Stimulated activated effector memory CD8-positive, alpha-beta T cell treated with anti-CD3 and anti-CD28 coated beads, Interleukin-12 subunit alpha, Interleukin-12 subunit beta, amount 100 ng/mL, for 72 hours (primary cell): ENCODE measurements at regions not wholly inside any gene's neighbourhood (a gene's known extent, or its start where the extent isn't known, plus 50 kb on each side); places are given as distances from the start of the nearest gene placed in this dataset.
"Not testable (repeated sequence)": the region's sequence is repeated elsewhere in the genome, so short reads cannot be mapped to it uniquely, and the experiment has no call there.

Source experiments
- ATAC-seq: fragments of 150-1000 bp; cut with Tn5 transposase; 2 replicates; pipeline ENCODE4 v1.10.0; 2021
- DNase-seq, 2 donors: peaks; one replicate each; pipeline ENCODE4 v3.0.0; 2021 to 2022; ENCODE audit warnings: low spot score in 2 of 2
- H3K27ac Mint-ChIP-seq: one replicate; pipeline ENCODE4 v1.8.0; 2022; ENCODE audit warnings: mild to moderate bottlenecking, mixed read lengths
- H3K36me3 Mint-ChIP-seq: one replicate; pipeline ENCODE4 v1.8.0; 2022; ENCODE audit warnings: mild to moderate bottlenecking, mixed read lengths
- H3K4me1 Mint-ChIP-seq: one replicate; pipeline ENCODE4 v1.8.0; 2022; ENCODE audit warnings: mixed read lengths
- H3K4me3 Mint-ChIP-seq: one replicate; pipeline ENCODE4 v1.8.0; 2022; ENCODE audit warnings: mild to moderate bottlenecking, mixed read lengths
- H3K9me3 Mint-ChIP-seq: one replicate; pipeline ENCODE4 v1.8.0; 2022; ENCODE audit warnings: mixed read lengths

DNA sequence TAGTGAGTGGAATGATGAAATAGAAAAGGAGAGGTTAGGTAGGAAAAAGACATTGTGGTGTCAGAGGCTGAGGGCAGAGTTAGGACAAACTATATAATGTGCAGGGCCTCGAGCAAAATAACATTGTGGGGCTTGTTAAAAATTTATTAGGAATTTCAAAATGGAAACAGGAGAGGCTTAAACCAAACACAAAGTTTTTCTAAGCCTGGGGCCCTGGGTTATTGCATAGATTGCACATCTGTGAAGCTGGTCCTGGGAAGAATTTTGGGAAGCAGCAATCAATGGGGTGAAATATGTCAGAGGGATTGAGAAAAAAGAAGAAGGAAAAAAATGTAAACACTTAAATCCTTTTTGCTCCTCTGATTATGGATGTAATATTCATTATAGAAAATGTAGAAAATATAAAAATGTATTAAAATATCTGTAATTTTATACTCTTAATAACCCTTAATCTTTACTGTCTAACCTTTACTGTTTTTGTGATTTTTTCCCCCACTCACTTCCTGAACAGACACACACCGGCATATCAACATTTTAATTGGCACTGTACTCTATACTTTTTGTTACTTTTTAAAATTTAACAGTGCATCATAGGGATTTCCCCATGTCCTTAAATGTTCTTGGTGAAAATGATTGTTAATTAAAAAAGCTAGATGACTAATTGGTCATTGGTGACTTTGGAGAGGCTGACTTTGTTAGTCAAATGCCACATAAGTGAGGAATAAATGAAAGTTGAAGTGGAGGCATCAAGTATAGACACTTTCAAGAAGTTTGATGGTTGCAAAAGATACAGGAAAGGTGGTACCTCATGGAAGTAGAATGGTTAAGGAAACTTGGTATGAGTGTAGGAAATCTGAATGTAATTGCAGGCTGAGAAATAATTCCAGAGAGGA is 183.4 kb downstream of the NFKBIZ start:
- Mint-ChIP-seq H3K9me3 (no peaks in the 10 kb centered on the region), H3K27ac (no peak overlapping the region), H3K4me1 (no peaks in the 10 kb centered on the region), H3K36me3 (no peaks in the 10 kb centered on the region), H3K4me3 (no peak overlapping the region)
- DNase-seq (no peak), ATAC-seq (no peak)

- peaks cover 2% of the 10 kb centered on the region for H3K9me3 Mint-ChIP-seq
- H3K4me1 Mint-ChIP-seq, result no peaks in the 10 kb centered on the region
- no peak overlapping the region for H3K27ac Mint-ChIP-seq
These were observed 185.5 kb downstream of the NFKBIZ start for GRCh38 chr3:102034639-102035451.

GRCh38 chr3:102036017-102036416 is 186.7 kb downstream of the NFKBIZ start:
- H3K27ac Mint-ChIP-seq, result no peak overlapping the region
- no peak overlapping the region for H3K4me3 Mint-ChIP-seq
- no peaks in the 10 kb centered on the region for H3K4me1 Mint-ChIP-seq
- H3K9me3 Mint-ChIP-seq, result peaks cover 3% of the 10 kb centered on the region
- no peak for DNase-seq
- H3K36me3 Mint-ChIP-seq, result no peaks in the 10 kb centered on the region
- no peak for ATAC-seq

More at GRCh38 chr3:102034639-102035451, 185.5 kb downstream of the NFKBIZ start:
- ATAC-seq (peak; percentile 65), DNase-seq (no peak)
- no peaks in the 10 kb centered on the region for H3K36me3 Mint-ChIP-seq
- H3K4me3 Mint-ChIP-seq, result no peak overlapping the region

DNA sequence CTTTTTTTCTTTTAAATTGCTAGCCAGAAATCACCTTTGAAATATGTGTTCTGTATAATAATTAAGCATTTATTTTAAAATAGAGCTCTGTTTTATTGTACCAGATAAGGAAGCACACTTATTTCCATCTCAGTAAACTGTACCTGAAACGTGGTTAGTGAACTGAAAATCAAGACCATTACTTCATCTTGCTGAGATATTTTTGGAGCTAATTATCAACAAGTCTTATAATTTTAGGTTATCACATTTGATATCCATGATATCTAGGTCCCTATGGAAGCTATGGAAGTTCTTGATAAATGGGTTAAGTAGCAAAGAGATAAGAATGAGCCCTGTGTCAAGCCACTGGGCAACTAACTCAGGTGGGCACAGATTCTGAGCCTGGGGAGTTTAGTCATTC is 187.2 kb downstream of the NFKBIZ start:
- Mint-ChIP-seq H3K4me1 (no peaks in the 10 kb centered on the region), H3K9me3 (peaks cover 5% of the 10 kb centered on the region), H3K36me3 (no peaks in the 10 kb centered on the region), H3K4me3 (no peak overlapping the region), H3K27ac (no peak overlapping the region)
- no peak for ATAC-seq
- no peak for DNase-seq

DNA sequence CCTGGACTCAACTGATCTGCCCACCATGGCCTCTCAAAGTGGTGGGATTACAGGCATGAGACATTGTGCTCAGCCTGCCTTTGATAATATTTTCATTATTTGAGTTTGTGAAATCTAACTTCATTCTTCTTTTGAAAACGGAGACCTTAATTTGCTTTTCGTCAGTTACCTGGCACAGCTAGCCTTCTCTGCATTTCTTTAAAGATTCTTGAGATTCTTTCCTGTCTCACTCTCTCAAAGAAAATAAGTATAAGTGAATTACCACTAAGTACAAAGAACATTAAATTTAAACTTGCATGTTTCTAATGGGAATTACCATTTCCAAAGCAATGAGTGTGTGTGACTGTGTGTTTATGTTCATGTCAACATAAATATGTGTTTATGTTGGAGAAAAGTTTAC is 187.9 kb downstream of the NFKBIZ start:
- no peaks in the 10 kb centered on the region for H3K36me3 Mint-ChIP-seq
- ATAC-seq (no peak), DNase-seq (no peak)
- H3K9me3 Mint-ChIP-seq, result peaks cover 5% of the 10 kb centered on the region
- H3K4me1 Mint-ChIP-seq, result no peaks in the 10 kb centered on the region
- no peak overlapping the region for H3K4me3 Mint-ChIP-seq
- H3K27ac Mint-ChIP-seq, result no peak overlapping the region

DNA sequence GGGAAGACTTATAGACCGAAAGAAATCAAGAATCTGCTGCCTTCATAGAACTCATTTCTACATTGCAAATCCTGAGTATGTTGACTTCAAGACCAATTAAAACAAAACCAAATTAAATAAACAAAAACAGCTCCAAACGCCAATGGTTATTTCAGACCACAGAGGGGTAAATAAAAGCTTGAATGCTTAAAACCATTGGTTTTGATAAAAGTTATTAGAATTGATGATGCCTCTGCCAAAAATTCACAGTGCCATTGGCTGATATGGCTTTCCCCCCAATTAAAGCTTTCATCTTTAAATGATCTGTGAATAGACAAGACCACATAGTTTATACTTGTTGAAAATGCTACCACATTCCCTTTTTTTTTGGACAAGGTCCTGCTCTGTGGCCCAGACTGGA is 188.5 kb downstream of the NFKBIZ start:
- H3K36me3 Mint-ChIP-seq, result no peaks in the 10 kb centered on the region
- H3K4me1 Mint-ChIP-seq, result no peaks in the 10 kb centered on the region
- DNase-seq (no peak), ATAC-seq (no peak)
- H3K27ac Mint-ChIP-seq, result no peak overlapping the region
- H3K9me3 Mint-ChIP-seq, result peaks cover 5% of the 10 kb centered on the region
- H3K4me3 Mint-ChIP-seq, result no peak overlapping the region

DNA sequence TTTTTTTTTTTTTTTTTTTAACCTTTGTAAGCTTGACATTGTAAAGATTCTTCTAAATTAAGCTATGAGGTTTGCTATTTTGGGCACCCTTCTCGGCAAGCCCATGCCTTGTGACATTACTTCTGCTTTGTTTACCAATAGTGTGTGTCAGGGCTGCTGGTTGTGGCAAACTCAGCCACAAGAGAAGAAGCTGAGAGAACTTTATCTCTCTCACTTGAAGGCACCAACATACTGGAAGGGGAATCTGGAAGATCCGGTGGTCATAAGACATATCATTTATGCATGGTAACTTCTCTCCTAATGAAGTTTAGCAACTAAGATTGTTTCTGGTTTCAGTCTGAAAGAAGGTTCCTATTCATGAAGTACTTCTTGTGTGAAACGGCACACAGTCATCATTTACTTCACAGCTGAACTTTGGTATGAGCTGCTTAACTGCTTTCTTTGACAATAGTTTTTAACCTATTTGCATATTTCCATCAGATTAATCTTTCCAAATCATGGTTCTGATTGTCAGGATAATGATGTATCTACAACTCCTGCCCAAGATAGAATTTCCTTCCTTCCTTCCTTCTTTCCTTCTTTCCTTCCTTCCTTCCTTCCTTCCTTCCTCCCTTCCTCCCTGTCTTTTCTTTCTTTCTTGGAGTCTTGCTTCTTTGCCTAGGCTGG is 189.3 kb downstream of the NFKBIZ start:
- no peak for DNase-seq
- H3K4me3 Mint-ChIP-seq, result no peak overlapping the region
- ATAC-seq, result no peak
- no peaks in the 10 kb centered on the region for H3K4me1 Mint-ChIP-seq
- no peak overlapping the region for H3K27ac Mint-ChIP-seq
- no peaks in the 10 kb centered on the region for H3K36me3 Mint-ChIP-seq
- peaks cover 5% of the 10 kb centered on the region for H3K9me3 Mint-ChIP-seq

GRCh38 chr3:102040144-102040543 is 190.8 kb downstream of the NFKBIZ start:
- not testable (repeated sequence) for H3K4me1 Mint-ChIP-seq, H3K27ac Mint-ChIP-seq, H3K4me3 Mint-ChIP-seq, H3K36me3 Mint-ChIP-seq, H3K9me3 Mint-ChIP-seq, DNase-seq, ATAC-seq

DNA sequence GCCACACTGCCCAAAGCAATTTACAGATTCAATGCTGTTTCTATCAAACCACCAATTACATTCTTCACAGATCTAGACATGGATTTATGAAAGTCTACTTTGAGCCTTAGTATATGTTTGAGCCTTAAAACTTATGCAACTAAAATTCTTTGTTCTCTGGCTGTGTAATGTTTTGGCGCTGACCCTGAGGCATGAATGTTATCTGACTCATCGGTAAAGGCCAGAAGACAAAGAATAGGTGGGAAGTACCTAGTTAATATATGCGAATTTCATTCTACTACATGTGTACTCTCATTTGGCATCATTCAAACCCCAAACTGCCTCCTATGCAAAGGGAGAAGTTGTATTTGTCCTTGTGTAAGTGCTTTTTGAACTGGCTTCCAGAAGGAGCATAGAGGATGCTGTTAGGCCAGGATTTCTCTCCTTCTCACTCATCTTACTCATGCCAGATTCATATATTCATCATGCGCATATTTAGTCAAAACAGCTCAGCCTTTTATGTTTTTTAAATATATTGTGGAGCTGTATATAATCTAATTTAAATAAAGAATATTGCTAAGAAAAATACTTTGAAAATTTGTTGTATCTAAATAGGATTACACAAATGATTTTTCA is 204.2 kb downstream of the NFKBIZ start:
- ATAC-seq (peak; percentile 86), DNase-seq (no peak)
- H3K27ac Mint-ChIP-seq, result no peak overlapping the region

DNA sequence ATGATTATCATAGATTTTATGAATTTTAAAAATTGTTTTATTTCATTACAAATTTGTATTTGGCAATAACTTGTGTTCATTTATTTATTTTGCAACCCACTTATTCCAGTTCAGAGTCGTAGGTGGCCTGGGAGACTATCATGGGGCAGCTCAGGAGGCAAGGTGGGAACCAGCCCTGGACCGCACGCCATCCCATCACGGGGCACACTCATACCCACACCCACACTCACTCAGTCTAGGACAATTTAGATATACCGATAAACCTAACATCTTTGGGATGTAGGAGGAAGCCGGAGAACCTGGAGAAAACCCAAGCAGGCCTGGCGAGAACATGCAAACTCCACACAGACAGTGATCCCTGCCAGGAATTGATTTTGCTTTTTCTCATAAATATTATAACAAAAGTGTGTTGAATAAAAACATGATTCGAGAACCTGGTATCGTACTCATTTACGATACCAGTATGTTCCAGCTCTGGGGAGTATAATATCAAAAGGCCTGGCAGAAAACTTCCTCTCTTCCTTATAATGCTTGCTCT is 205.3 kb downstream of the NFKBIZ start:
- H3K9me3 Mint-ChIP-seq, result peaks cover 7% of the 10 kb centered on the region
- DNase-seq (no peak), ATAC-seq (no peak)
- H3K4me3 Mint-ChIP-seq, result no peak overlapping the region
- no peaks in the 10 kb centered on the region for H3K36me3 Mint-ChIP-seq
- H3K27ac Mint-ChIP-seq, result no peak overlapping the region
- H3K4me1 Mint-ChIP-seq, result peaks cover 26% of the 10 kb centered on the region

More for the DNA sequence above, 204.2 kb downstream of the NFKBIZ start:
- Mint-ChIP-seq H3K4me1 (peaks cover 15% of the 10 kb centered on the region), H3K36me3 (no peaks in the 10 kb centered on the region), H3K4me3 (no peak overlapping the region), H3K9me3 (peaks cover 9% of the 10 kb centered on the region)

DNA sequence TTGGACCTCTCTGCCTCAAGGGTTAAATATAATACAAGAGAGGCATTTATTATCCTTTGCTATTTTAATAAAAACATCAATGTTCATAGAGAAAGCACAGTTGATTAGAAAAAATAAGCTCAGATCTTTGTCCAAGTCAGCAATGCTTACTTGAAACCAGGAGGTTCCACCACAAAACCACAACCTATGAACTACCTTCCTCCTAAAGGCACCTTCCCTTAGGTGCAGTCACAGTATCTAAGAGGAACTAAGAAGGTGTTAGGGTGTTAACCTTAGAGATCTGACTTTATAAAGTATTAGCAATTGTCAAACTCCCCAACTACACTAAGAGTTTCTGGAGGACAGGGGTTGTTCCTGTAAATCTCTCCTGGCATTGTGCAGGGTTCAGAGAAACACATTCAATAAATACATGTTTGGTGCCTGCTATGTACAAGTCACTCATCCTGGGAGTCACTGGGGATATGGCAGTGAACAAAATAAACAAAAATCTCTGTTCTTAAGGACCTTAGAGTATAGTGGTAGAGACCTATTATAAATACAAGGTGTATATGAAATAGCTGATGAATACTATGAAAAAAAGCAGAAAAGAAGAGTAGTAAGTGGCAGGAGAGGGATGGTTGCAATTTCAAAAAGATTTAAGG is 208.6 kb downstream of the NFKBIZ start:
- Mint-ChIP-seq H3K9me3 (peaks cover 2% of the 10 kb centered on the region), H3K27ac (no peak overlapping the region), H3K4me1 (peaks cover 27% of the 10 kb centered on the region), H3K36me3 (no peaks in the 10 kb centered on the region), H3K4me3 (no peak overlapping the region)
- ATAC-seq, result peak; percentile 79
- DNase-seq, result no peak

- Mint-ChIP-seq H3K4me1 (peaks cover 27% of the 10 kb centered on the region), H3K36me3 (no peaks in the 10 kb centered on the region), H3K4me3 (no peak overlapping the region), H3K27ac (no peak overlapping the region), H3K9me3 (peaks cover 2% of the 10 kb centered on the region)
- DNase-seq (no peak), ATAC-seq (peak; percentile 50)
These were observed 210.0 kb downstream of the NFKBIZ start for GRCh38 chr3:102059145-102059943.

- H3K27ac Mint-ChIP-seq, result no peak overlapping the region
- H3K36me3 Mint-ChIP-seq, result no peaks in the 10 kb centered on the region
- ATAC-seq, result peak; percentile 48
- peaks cover 27% of the 10 kb centered on the region for H3K4me1 Mint-ChIP-seq
- DNase-seq, result no peak
- peaks cover 2% of the 10 kb centered on the region for H3K9me3 Mint-ChIP-seq
- no peak overlapping the region for H3K4me3 Mint-ChIP-seq
These were observed 211.5 kb downstream of the NFKBIZ start for GRCh38 chr3:102060814-102061213.

- DNase-seq, result no peak
- no peak for ATAC-seq
- H3K4me1 Mint-ChIP-seq, result peaks cover 11% of the 10 kb centered on the region
- H3K27ac Mint-ChIP-seq, result peak overlapping the region; percentile 38
- no peaks in the 10 kb centered on the region for H3K36me3 Mint-ChIP-seq
- H3K4me3 Mint-ChIP-seq, result no peak overlapping the region
- no peaks in the 10 kb centered on the region for H3K9me3 Mint-ChIP-seq
These were observed 214.3 kb downstream of the NFKBIZ start for GRCh38 chr3:102063572-102063971.
